CD14-positive monocyte (primary cell): ENCODE measurements at regions not wholly inside any gene's neighbourhood (a gene's known extent, or its start where the extent isn't known, plus 50 kb on each side); places are given as distances from the start of the nearest gene placed in this dataset.
"Not testable (repeated sequence)": the region's sequence is repeated elsewhere in the genome, so short reads cannot be mapped to it uniquely, and the experiment has no call there.

Experiments used
- DNase-seq, 3 donors: peaks; one replicate each; pipeline ENCODE4 v3.0.0-alpha.2; 2011 to 2022
- H2AFZ ChIP-seq: 2 replicates; pipeline ENCODE4 v1.6.0; 2012; ENCODE audit warnings: mild to moderate bottlenecking, low read depth, low read length, inconsistent platforms; ENCODE audit not compliant: insufficient read depth, poor library complexity, severe bottlenecking
- H3K27ac ChIP-seq, 2 donors: 1 replicate in 1 of 2; 2 replicates in 1 of 2; pipeline ENCODE4 v1.5.1; 2012 to 2013; ENCODE audit warnings: low read length in 2 of 2, control low read depth in 1 of 2, inconsistent platforms in 1 of 2, low read depth in 1 of 2, mild to moderate bottlenecking in 1 of 2
- H3K27me3 ChIP-seq, 2 donors: one replicate each; pipeline versions ENCODE4 v1.6.0 to v1.6.1; 2011 to 2013; ENCODE audit warnings: low read length in 2 of 2; ENCODE audit not compliant: control insufficient read depth in 2 of 2, insufficient read depth in 2 of 2
- H3K36me3 ChIP-seq, 2 donors: replicated peaks in 1 of 2; 1 replicate in 1 of 2; 2 replicates in 1 of 2; pipeline versions ENCODE4 v1.5.1 to v1.6.1; 2012 to 2013; ENCODE audit warnings: low read length in 2 of 2, control low read depth in 1 of 2, inconsistent platforms in 1 of 2, mild to moderate bottlenecking in 1 of 2; ENCODE audit not compliant: insufficient read depth in 2 of 2, control insufficient read depth in 1 of 2
- H3K4me1 ChIP-seq, 2 donors: 1 replicate in 1 of 2; 2 replicates in 1 of 2; pipeline versions ENCODE4 v1.5.1 to v1.6.1; 2012 to 2013; ENCODE audit warnings: low read length in 2 of 2, control low read depth in 1 of 2, inconsistent platforms in 1 of 2, mild to moderate bottlenecking in 1 of 2, moderate library complexity in 1 of 2; ENCODE audit not compliant: insufficient read depth in 2 of 2, control insufficient read depth in 1 of 2
- H3K4me2 ChIP-seq: replicated peaks from 2 replicates; pipeline ENCODE3; 2012; ENCODE audit warnings: low read length, moderate library complexity, mild to moderate bottlenecking; ENCODE audit not compliant: poor library complexity, severe bottlenecking; ENCODE audit errors: extremely low read depth
- H3K4me3 ChIP-seq, 3 experiments: fragments of 200-600 bp in 1 of 3; sonication (generic) in 1 of 3; replicated peaks in 1 of 3; 1 replicate in 2 of 3; 2 replicates in 1 of 3; pipeline ENCODE4 v1.5.1; 2011 to 2013; ENCODE audit warnings: low read length in 3 of 3, mild to moderate bottlenecking in 3 of 3, control low read depth in 2 of 3, low read depth in 2 of 3, inconsistent platforms in 1 of 3, moderate library complexity in 1 of 3
- H3K79me2 ChIP-seq: 2 replicates; pipeline ENCODE4 v1.6.0; 2012; ENCODE audit warnings: mild to moderate bottlenecking, control low read depth, inconsistent platforms, low read length, moderate library complexity; ENCODE audit not compliant: insufficient read depth
- H3K9ac ChIP-seq: 2 replicates; pipeline ENCODE4 v1.6.0; 2017; ENCODE audit warnings: low read length, mild to moderate bottlenecking; ENCODE audit not compliant: insufficient read depth, poor library complexity, severe bottlenecking
- H3K9me3 ChIP-seq, 2 donors: replicated peaks in 1 of 2; 1 replicate in 1 of 2; 2 replicates in 1 of 2; pipeline versions ENCODE4 v1.5.1 to v1.6.1; 2012 to 2013; ENCODE audit warnings: low read length in 2 of 2, control low read depth in 1 of 2; ENCODE audit not compliant: control insufficient read depth in 1 of 2, insufficient read depth in 1 of 2
- H4K20me1 ChIP-seq: 2 replicates; pipeline ENCODE4 v1.6.0; 2012; ENCODE audit warnings: mild to moderate bottlenecking, low read length, control low read depth, moderate library complexity; ENCODE audit not compliant: insufficient read depth
- H3K27ac Mint-ChIP-seq, 7 donors: one replicate each; pipeline ENCODE4 v1.8.0; 2020; ENCODE audit warnings: mild to moderate bottlenecking in 7 of 7, mixed read lengths in 7 of 7, moderate library complexity in 6 of 7, inconsistent platforms in 2 of 7
- H3K27me3 Mint-ChIP-seq, 3 donors: one replicate each; pipeline ENCODE4 v1.8.0; 2021 to 2022; ENCODE audit warnings: low read depth in 3 of 3, mild to moderate bottlenecking in 3 of 3, mixed read lengths in 3 of 3, moderate library complexity in 3 of 3, inconsistent platforms in 1 of 3
- H3K36me3 Mint-ChIP-seq, 2 donors: one replicate each; pipeline ENCODE4 v1.8.0; 2020; ENCODE audit warnings: mixed read lengths in 2 of 2, inconsistent platforms in 1 of 2, mild to moderate bottlenecking in 1 of 2
- H3K4me1 Mint-ChIP-seq: one replicate; pipeline ENCODE4 v1.8.0; 2020; ENCODE audit warnings: mild to moderate bottlenecking, mixed read lengths
- H3K4me3 Mint-ChIP-seq, 2 donors: one replicate each; pipeline ENCODE4 v1.8.0; 2020; ENCODE audit warnings: mild to moderate bottlenecking in 2 of 2, mixed read lengths in 2 of 2, moderate library complexity in 1 of 2
- H3K9me3 Mint-ChIP-seq, 7 donors: one replicate each; pipeline ENCODE4 v1.8.0; 2020 to 2022; ENCODE audit warnings: mixed read lengths in 7 of 7, mild to moderate bottlenecking in 6 of 7, moderate library complexity in 6 of 7, inconsistent platforms in 2 of 7
- WGBS: methylation state at CpG from one replicate; pipeline ENCODE4 v1.1.5; 2013; ENCODE audit warnings: missing lambda C conversion rate; ENCODE audit not compliant: insufficient coverage; 5-methylcytosine and 5-hydroxymethylcytosine counted together
- intact Hi-C, 2 donors: fragments of 100-400 bp; cut with micrococcal nuclease; formaldehyde crosslinking; loops; one replicate each; pipeline versions ENCODE4 v1.15.0 to v1.15.1; 2023
- TF ChIP-seq, protein P1 (sequence below): fragments of 200-600 bp; IDR thresholded peaks from one replicate; pipeline ENCODE4 v1.8.0; 2022; ENCODE audit warnings: antibody characterized with exemption, mild to moderate bottlenecking

DNA sequence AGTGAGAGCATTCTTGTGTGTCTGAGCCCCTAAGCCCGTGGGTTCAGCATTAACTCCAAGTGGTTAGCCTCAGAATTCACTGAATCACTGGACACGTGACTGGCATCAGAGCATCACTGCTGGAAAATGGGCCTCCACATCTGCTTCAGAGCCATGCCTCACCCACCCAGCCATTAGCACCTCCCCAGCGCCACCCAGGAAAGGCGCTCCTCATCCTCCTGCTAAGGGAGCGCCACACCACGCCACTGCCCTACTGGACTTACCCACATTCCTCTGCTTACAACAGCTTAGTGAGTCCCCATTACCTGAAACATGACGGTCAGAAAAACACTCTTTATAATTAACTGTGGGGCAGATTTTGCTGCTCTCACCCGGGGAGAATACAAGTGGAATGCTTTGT, 442.6 kb upstream of the MYT1L start:
- H3K9ac ChIP-seq: no peak overlapping the region
- H3K36me3 ChIP-seq: no peaks in the 10 kb centered on the region
- Mint-ChIP-seq H3K4me3 (no peak overlapping the region), H3K27me3 (peaks cover 2 to 8% (median 2%) of the 10 kb centered on the region in 3 donors), H3K9me3 (peaks cover 0 to 10% (median 7%) of the 10 kb centered on the region in 7 donors), H3K27ac (no peak overlapping the region), H3K36me3 (no peaks in the 10 kb centered on the region), H3K4me1 (no peaks in the 10 kb centered on the region)
- WGBS: 90% methylated on average over 6 of the region's 8 CpGs
- intact Hi-C loops: no loop called here
- TF ChIP-seq, protein P1, sequence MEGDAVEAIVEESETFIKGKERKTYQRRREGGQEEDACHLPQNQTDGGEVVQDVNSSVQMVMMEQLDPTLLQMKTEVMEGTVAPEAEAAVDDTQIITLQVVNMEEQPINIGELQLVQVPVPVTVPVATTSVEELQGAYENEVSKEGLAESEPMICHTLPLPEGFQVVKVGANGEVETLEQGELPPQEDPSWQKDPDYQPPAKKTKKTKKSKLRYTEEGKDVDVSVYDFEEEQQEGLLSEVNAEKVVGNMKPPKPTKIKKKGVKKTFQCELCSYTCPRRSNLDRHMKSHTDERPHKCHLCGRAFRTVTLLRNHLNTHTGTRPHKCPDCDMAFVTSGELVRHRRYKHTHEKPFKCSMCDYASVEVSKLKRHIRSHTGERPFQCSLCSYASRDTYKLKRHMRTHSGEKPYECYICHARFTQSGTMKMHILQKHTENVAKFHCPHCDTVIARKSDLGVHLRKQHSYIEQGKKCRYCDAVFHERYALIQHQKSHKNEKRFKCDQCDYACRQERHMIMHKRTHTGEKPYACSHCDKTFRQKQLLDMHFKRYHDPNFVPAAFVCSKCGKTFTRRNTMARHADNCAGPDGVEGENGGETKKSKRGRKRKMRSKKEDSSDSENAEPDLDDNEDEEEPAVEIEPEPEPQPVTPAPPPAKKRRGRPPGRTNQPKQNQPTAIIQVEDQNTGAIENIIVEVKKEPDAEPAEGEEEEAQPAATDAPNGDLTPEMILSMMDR: no peak
- no peak overlapping the region for H3K4me3 ChIP-seq
- no peak for DNase-seq
- H3K27ac ChIP-seq: no peak overlapping the region
- no peak overlapping the region for H3K4me2 ChIP-seq
- no peaks in the 10 kb centered on the region for H4K20me1 ChIP-seq
- H3K9me3 ChIP-seq: peaks cover 0 to 6% of the 10 kb centered on the region in 2 donors
- H3K4me1 ChIP-seq: no peaks in the 10 kb centered on the region
- H3K27me3 ChIP-seq: no peaks in the 10 kb centered on the region
- H2AFZ ChIP-seq: no peak overlapping the region
- H3K79me2 ChIP-seq: no peaks in the 10 kb centered on the region

DNA sequence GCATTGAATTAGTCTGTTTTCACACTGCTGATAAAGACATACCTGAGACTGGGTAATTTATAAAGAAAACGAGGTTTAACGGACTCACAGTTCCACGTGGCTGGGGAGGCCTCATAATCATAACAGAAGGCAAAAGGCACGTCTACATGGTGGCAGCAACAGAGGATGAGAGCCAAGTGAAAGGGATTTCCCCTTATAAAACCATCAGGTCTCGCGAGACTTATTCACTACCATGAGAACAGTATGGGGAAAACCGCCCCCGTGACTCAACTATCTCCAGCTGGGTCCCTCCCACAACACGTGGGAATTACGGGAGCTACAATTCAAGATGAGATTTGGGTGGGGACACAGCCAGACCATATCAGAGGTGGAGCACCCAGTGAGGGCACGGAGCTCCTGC, 442.0 kb upstream of the MYT1L start:
- peaks cover 0 to 10% (median 6%) of the 10 kb centered on the region in 7 donors for H3K9me3 Mint-ChIP-seq
- H3K36me3 Mint-ChIP-seq, H3K4me1 Mint-ChIP-seq, H4K20me1 ChIP-seq, H3K36me3 ChIP-seq, H3K27ac ChIP-seq, H3K9ac ChIP-seq, H3K79me2 ChIP-seq, H3K9me3 ChIP-seq, H3K27ac Mint-ChIP-seq, H3K27me3 Mint-ChIP-seq, H3K4me2 ChIP-seq, intact Hi-C loops, H3K4me3 Mint-ChIP-seq, H3K4me3 ChIP-seq, H3K27me3 ChIP-seq, DNase-seq, H3K4me1 ChIP-seq, H2AFZ ChIP-seq: not testable (repeated sequence)
- 94% methylated on average over 10 of the region's 11 CpGs for WGBS
